SK-N-SH (cell line): ENCODE measurements at regions not wholly inside any gene's neighbourhood (a gene's known extent, or its start where the extent isn't known, plus 50 kb on each side); places are given as distances from the start of the nearest gene placed in this dataset.

Source experiments
- CTCF ChIA-PET: fragments of 300-600, 350-600 bp; formaldehyde crosslinking; extraction: SDS; loops from one replicate; lab custom pipeline; 2021; lab: Yijun Ruan, JAX
- POLR2A ChIA-PET: fragments of 350-600 bp; sonication (Branson Sonifier 250); formaldehyde crosslinking; extraction: SDS; loops from one replicate; lab custom pipeline; 2020; ENCODE audit warnings: antibody characterized with exemption, inconsistent platforms; lab: Yijun Ruan, JAX
- DNase-seq: peaks from one replicate; pipeline ENCODE4 v3.0.0; 2012
- H2AFZ ChIP-seq: fragments of 200-600 bp; sonication (generic); 2 replicates; pipeline ENCODE4 v1.8.1; 2016; ENCODE audit warnings: antibody characterized with exemption, mild to moderate bottlenecking, low read depth
- H3F3A ChIP-seq: fragments of 200-600 bp; sonication (generic); replicated peaks from 2 replicates; pipeline ENCODE3; 2016; ENCODE audit warnings: antibody characterized with exemption, mild to moderate bottlenecking; ENCODE audit not compliant: insufficient read depth
- H3K27ac ChIP-seq, 2 experiments: fragments of 200-500 bp in 1 of 2; fragments of 200-600 bp in 1 of 2; sonication (Bioruptor generic) in 1 of 2; sonication (generic), shearing (Covaris generic) in 1 of 2; 2 replicates each; pipeline versions ENCODE4 v1.5.1 to v1.6.1; 2014 to 2016; ENCODE audit warnings: low read depth in 2 of 2, inconsistent platforms in 1 of 2, low read length in 1 of 2, mild to moderate bottlenecking in 1 of 2, mixed read lengths in 1 of 2
- H3K27me3 ChIP-seq: fragments of 200-600 bp; sonication (generic), shearing (Covaris generic); 2 replicates; pipeline ENCODE4 v1.6.1; 2016; ENCODE audit warnings: mixed run types; ENCODE audit not compliant: insufficient read depth
- H3K36me3 ChIP-seq, 2 experiments: fragments of 200-500 bp in 1 of 2; fragments of 200-600 bp in 1 of 2; sonication (Bioruptor generic) in 1 of 2; sonication (generic) in 1 of 2; replicated peaks in 1 of 2; 2 replicates each; pipeline versions ENCODE3 to v1.5.1; 2014 to 2016; ENCODE audit warnings: low read length in 1 of 2, mild to moderate bottlenecking in 1 of 2; ENCODE audit not compliant: insufficient read depth in 2 of 2, control insufficient read depth in 1 of 2
- H3K4me1 ChIP-seq, 2 experiments: fragments of 200-500 bp in 1 of 2; fragments of 200-600 bp in 1 of 2; sonication (Bioruptor generic) in 1 of 2; sonication (generic), shearing (Covaris generic) in 1 of 2; 2 replicates each; pipeline versions ENCODE4 v1.5.1 to v1.6.1; 2014 to 2016; ENCODE audit warnings: low read depth in 1 of 2, low read length in 1 of 2, mixed run types in 1 of 2; ENCODE audit not compliant: insufficient read depth in 2 of 2, control insufficient read depth in 1 of 2
- H3K4me2 ChIP-seq: fragments of 200-600 bp; sonication (generic), shearing (Covaris generic); 2 replicates; pipeline ENCODE4 v1.6.1; 2017; ENCODE audit warnings: mixed run types
- H3K4me3 ChIP-seq, 2 experiments: fragments of 200-500 bp in 1 of 2; fragments of 200-600 bp in 1 of 2; sonication (Bioruptor generic) in 1 of 2; sonication (generic), shearing (Covaris generic) in 1 of 2; 2 replicates each; pipeline versions ENCODE4 v1.5.1 to v1.8.1; 2014 to 2016; ENCODE audit warnings: low read depth in 2 of 2, inconsistent platforms in 1 of 2, low read length in 1 of 2, mild to moderate bottlenecking in 1 of 2, mixed read lengths in 1 of 2, moderate library complexity in 1 of 2
- H3K79me2 ChIP-seq: fragments of 200-600 bp; sonication (generic); 2 replicates; pipeline ENCODE4 v1.8.1; 2017; ENCODE audit warnings: mild to moderate bottlenecking; ENCODE audit not compliant: insufficient read depth
- H3K9ac ChIP-seq: fragments of 200-600 bp; sonication (generic); 2 replicates; pipeline ENCODE4 v1.6.1; 2017; ENCODE audit warnings: mixed run types
- H3K9me2 ChIP-seq: fragments of 200-600 bp; sonication (generic); 2 replicates; pipeline ENCODE4 v1.6.1; 2017; ENCODE audit warnings: mixed run types
- H3K9me3 ChIP-seq: fragments of 200-600 bp; sonication (generic); 2 replicates; pipeline ENCODE4 v1.6.1; 2017; ENCODE audit warnings: mixed run types, mild to moderate bottlenecking, moderate library complexity
- H4K20me1 ChIP-seq: fragments of 200-600 bp; sonication (generic); 2 replicates; pipeline ENCODE4 v1.6.1; 2017; ENCODE audit warnings: mild to moderate bottlenecking, mixed run types; ENCODE audit not compliant: insufficient read depth
- EP300 ChIP-seq, 2 experiments: IDR thresholded peaks; 2 replicates each; pipeline versions ENCODE4 v1.4.0 to v1.6.1; 2012; ENCODE audit warnings: borderline replicate concordance in 1 of 2, low read depth in 1 of 2, low read length in 1 of 2
- FOSL2 ChIP-seq: IDR thresholded peaks from 2 replicates; pipeline ENCODE4 v1.4.0; 2012; ENCODE audit warnings: low read depth, mild to moderate bottlenecking, moderate library complexity, borderline replicate concordance
- FOXJ3 ChIP-seq: sonication (generic); formaldehyde crosslinking; IDR thresholded peaks from 2 replicates; pipeline ENCODE4 v1.5.1; 2020; ENCODE audit warnings: mild to moderate bottlenecking, missing genetic modification reagents
- GABPA ChIP-seq: IDR thresholded peaks from 2 replicates; pipeline ENCODE4 v1.4.0; 2012; ENCODE audit warnings: low read depth, mild to moderate bottlenecking
- MEF2A ChIP-seq: IDR thresholded peaks from 2 replicates; pipeline ENCODE4 v1.4.0; 2012; ENCODE audit warnings: low read depth, borderline replicate concordance
- RFX5 ChIP-seq: IDR thresholded peaks from 2 replicates; pipeline ENCODE4 v1.6.1; 2012; ENCODE audit warnings: mild to moderate bottlenecking, improper control_type of control experiment, low read length
- RXRA ChIP-seq: IDR thresholded peaks from 2 replicates; pipeline ENCODE4 v1.4.0; 2012; ENCODE audit warnings: low read depth, mild to moderate bottlenecking, borderline replicate concordance
- SIN3A ChIP-seq: IDR thresholded peaks from 2 replicates; pipeline ENCODE4 v1.6.1; 2012; ENCODE audit warnings: low read depth, mild to moderate bottlenecking, low read length, moderate library complexity, borderline replicate concordance
- TCF12 ChIP-seq: IDR thresholded peaks from 2 replicates; pipeline ENCODE4 v1.4.0; 2012
- WGBS: methylation state at CpG from one replicate; pipeline ENCODE4 v1.1.6; 2017; ENCODE audit warnings: low lambda C conversion rate; 5-methylcytosine and 5-hydroxymethylcytosine counted together
- TF ChIP-seq, protein P1 (sequence below): fragments of 150-350 bp; IDR thresholded peaks from 2 replicates; pipeline ENCODE4 v1.6.1; 2017; ENCODE audit warnings: antibody characterized with exemption, low read length, low read depth, borderline replicate concordance
- TF ChIP-seq, protein P2 (sequence below): IDR thresholded peaks from 2 replicates; pipeline ENCODE4 v1.6.1; 2012; ENCODE audit warnings: mild to moderate bottlenecking, low read depth, low read length, moderate library complexity

- no peak overlapping the region for H3K4me3 ChIP-seq
- no peak for DNase-seq
- no peak overlapping the region for H3K27ac ChIP-seq
- H3K27me3 ChIP-seq: no peaks in the 10 kb centered on the region
- H3K4me2 ChIP-seq: no peak overlapping the region
- 96% methylated on average over 14 of the region's 14 CpGs for WGBS
- H3K36me3 ChIP-seq: no peaks in the 10 kb centered on the region
- H2AFZ ChIP-seq: no peak overlapping the region
- CTCF ChIA-PET: interaction anchor here (1.3 to 1.8 kb wide), 3 partner anchors 8 to 42 kb away, joined by 4 to 6 read pairs (median 5); no protein-coding TSS in a partner anchor
- peaks cover 7 to 27% of the 10 kb centered on the region in 2 experiments; a peak in 2 of 4 replicates for H3K4me1 ChIP-seq
- TF ChIP-seq, protein P1, sequence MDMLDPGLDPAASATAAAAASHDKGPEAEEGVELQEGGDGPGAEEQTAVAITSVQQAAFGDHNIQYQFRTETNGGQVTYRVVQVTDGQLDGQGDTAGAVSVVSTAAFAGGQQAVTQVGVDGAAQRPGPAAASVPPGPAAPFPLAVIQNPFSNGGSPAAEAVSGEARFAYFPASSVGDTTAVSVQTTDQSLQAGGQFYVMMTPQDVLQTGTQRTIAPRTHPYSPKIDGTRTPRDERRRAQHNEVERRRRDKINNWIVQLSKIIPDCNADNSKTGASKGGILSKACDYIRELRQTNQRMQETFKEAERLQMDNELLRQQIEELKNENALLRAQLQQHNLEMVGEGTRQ: no peak
- TF ChIP-seq TCF12: no peak
- TF ChIP-seq RXRA: no peak
- TF ChIP-seq SIN3A: no peak
- TF ChIP-seq RFX5: no peak
- no peak for TF ChIP-seq MEF2A
- no peak for TF ChIP-seq FOSL2
- TF ChIP-seq, protein P2, sequence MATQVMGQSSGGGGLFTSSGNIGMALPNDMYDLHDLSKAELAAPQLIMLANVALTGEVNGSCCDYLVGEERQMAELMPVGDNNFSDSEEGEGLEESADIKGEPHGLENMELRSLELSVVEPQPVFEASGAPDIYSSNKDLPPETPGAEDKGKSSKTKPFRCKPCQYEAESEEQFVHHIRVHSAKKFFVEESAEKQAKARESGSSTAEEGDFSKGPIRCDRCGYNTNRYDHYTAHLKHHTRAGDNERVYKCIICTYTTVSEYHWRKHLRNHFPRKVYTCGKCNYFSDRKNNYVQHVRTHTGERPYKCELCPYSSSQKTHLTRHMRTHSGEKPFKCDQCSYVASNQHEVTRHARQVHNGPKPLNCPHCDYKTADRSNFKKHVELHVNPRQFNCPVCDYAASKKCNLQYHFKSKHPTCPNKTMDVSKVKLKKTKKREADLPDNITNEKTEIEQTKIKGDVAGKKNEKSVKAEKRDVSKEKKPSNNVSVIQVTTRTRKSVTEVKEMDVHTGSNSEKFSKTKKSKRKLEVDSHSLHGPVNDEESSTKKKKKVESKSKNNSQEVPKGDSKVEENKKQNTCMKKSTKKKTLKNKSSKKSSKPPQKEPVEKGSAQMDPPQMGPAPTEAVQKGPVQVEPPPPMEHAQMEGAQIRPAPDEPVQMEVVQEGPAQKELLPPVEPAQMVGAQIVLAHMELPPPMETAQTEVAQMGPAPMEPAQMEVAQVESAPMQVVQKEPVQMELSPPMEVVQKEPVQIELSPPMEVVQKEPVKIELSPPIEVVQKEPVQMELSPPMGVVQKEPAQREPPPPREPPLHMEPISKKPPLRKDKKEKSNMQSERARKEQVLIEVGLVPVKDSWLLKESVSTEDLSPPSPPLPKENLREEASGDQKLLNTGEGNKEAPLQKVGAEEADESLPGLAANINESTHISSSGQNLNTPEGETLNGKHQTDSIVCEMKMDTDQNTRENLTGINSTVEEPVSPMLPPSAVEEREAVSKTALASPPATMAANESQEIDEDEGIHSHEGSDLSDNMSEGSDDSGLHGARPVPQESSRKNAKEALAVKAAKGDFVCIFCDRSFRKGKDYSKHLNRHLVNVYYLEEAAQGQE: no peak
- TF ChIP-seq, all 33 proteins: peak for 0
- no peaks in the 10 kb centered on the region for H3F3A ChIP-seq
- H3K79me2 ChIP-seq: no peaks in the 10 kb centered on the region
- H3K9me3 ChIP-seq: no peaks in the 10 kb centered on the region
- H4K20me1 ChIP-seq: no peaks in the 10 kb centered on the region
- POLR2A ChIA-PET: no interaction called here
- no peaks in the 10 kb centered on the region for H3K9me2 ChIP-seq
- no peak overlapping the region for H3K9ac ChIP-seq
Observed at GRCh38 chr6:37558646-37559045, 59.0 kb upstream of the CCDC167 start.

- ChIA-PET CTCF (interaction anchor here (1.3 to 1.8 kb wide), 5 partner anchors 9 to 73 kb away, joined by 3 to 6 read pairs (median 4); no protein-coding TSS in a partner anchor), POLR2A (no interaction called here)
- Histone ChIP-seq H3K4me1 (peaks cover 11 to 29% of the 10 kb centered on the region in 2 experiments), H3K9me3 (no peaks in the 10 kb centered on the region), H4K20me1 (no peaks in the 10 kb centered on the region), H3K9ac (no peak overlapping the region), H3F3A (no peaks in the 10 kb centered on the region), H3K36me3 (no peaks in the 10 kb centered on the region), H2AFZ (no peak overlapping the region), H3K4me2 (no peak overlapping the region), H3K27ac (no peak overlapping the region), H3K79me2 (no peaks in the 10 kb centered on the region), H3K27me3 (no peaks in the 10 kb centered on the region), H3K4me3 (no peak overlapping the region), H3K9me2 (no peaks in the 10 kb centered on the region)
- no peak for DNase-seq
- TF ChIP-seq EP300 (IDR thresholded peaks at IDR 0.05; ENCODE audit: borderline replicate concordance in 1 of 2, low read depth in 1 of 2, low read length in 1 of 2): no peak
- TF ChIP-seq, protein P2: no peak
- TF ChIP-seq, protein P1: no peak
- no peak for TF ChIP-seq GABPA
- TF ChIP-seq SIN3A: no peak
- TF ChIP-seq RXRA: no peak
- no peak for TF ChIP-seq TCF12
- TF ChIP-seq FOXJ3 (CRISPR knock-in tag): no peak
- WGBS: 81% methylated on average over 4 of the region's 5 CpGs
Observed at GRCh38 chr6:37558168-37558567, 58.5 kb upstream of the CCDC167 start.
